OCI-LY3 (cell line): ENCODE measurements at regions not wholly inside any gene's neighbourhood (a gene's known extent, or its start where the extent isn't known, plus 50 kb on each side); places are given as distances from the start of the nearest gene placed in this dataset.

Experiments used
- H2AFZ ChIP-seq: fragments of 200-600, 300-600 bp; shearing (Covaris generic); 2 replicates; pipeline ENCODE4 v1.6.0; 2014; ENCODE audit warnings: antibody characterized with exemption, low read depth, low read length
- H3K27ac ChIP-seq: fragments of 200-600, 300-600 bp; sonication (generic); 2 replicates; pipeline ENCODE4 v1.5.1; 2014; ENCODE audit warnings: mild to moderate bottlenecking, low read length, moderate library complexity, mixed read lengths
- H3K27me3 ChIP-seq: fragments of 200-600, 300-600 bp; sonication (generic); 2 replicates; pipeline ENCODE4 v1.6.1; 2014; ENCODE audit warnings: low read depth, low read length, mixed read lengths
- H3K36me3 ChIP-seq: fragments of 200-600, 300-600 bp; sonication (generic); replicated peaks from 2 replicates; pipeline ENCODE3; 2014; ENCODE audit warnings: low read depth, low read length, mixed read lengths
- H3K4me1 ChIP-seq: fragments of 300-600, 200-600 bp; sonication (generic); 2 replicates; pipeline ENCODE4 v1.6.1; 2014; ENCODE audit warnings: low read length, mixed read lengths
- H3K4me2 ChIP-seq: fragments of 200-600, 300-600 bp; sonication (generic); 2 replicates; pipeline ENCODE4 v1.6.1; 2014; ENCODE audit warnings: low read length, mixed read lengths
- H3K4me3 ChIP-seq: fragments of 300-600, 200-600 bp; sonication (generic); 2 replicates; pipeline ENCODE4 v1.5.1; 2014; ENCODE audit warnings: antibody characterized with exemption, mild to moderate bottlenecking, low read length, moderate library complexity
- H3K79me2 ChIP-seq: fragments of 300-600, 200-600 bp; shearing (Covaris generic); 2 replicates; pipeline ENCODE4 v1.6.1; 2014; ENCODE audit warnings: mild to moderate bottlenecking, low read length, mixed read lengths
- H3K9ac ChIP-seq: fragments of 300-600, 200-600 bp; shearing (Covaris generic); 2 replicates; pipeline ENCODE4 v1.6.0; 2014; ENCODE audit warnings: mild to moderate bottlenecking, low read length, moderate library complexity
- H3K9me3 ChIP-seq: fragments of 200-600, 300-600 bp; shearing (Covaris generic); 2 replicates; pipeline ENCODE4 v1.6.1; 2014; ENCODE audit warnings: low read length, mixed read lengths; ENCODE audit not compliant: insufficient read depth
- H4K20me1 ChIP-seq: fragments of 200-600, 300-600 bp; sonication (generic); 2 replicates; pipeline ENCODE4 v1.6.1; 2016; ENCODE audit warnings: low read length, mixed read lengths; ENCODE audit not compliant: insufficient read depth
- EZH2phosphoT487 ChIP-seq: fragments of 200-600 bp; shearing (Covaris generic); IDR thresholded peaks from 2 replicates; pipeline ENCODE4 v1.6.1; 2018; ENCODE audit warnings: antibody characterized with exemption, mixed run types, low read depth
- TF ChIP-seq, protein P1 (sequence below): fragments of 200-600, 300-600 bp; sonication (generic); IDR thresholded peaks from 2 replicates; pipeline ENCODE4 v1.5.1; 2014; ENCODE audit warnings: antibody characterized with exemption, low read length, low read depth

DNA sequence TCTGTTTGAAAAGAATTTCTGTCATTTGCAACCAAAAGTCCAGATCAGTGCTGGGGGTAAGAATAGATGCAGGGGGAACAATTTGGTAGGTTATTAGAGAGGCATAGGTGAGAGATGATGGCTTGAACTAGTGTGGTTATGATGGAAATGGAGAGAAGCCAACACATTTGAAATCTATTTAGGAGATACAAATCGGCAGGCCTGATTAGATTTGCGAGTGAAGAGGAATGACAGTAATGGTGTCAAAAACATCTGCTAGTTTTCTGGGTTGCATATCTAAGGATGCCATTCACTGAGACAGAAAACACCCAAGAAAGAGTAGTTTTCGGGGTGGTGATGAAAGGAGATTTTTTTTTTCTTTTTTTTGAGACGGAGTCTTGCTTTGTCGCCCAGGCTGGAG lies 138.1 kb downstream of the LMNTD1 start:
- Histone ChIP-seq H3K9me3 (no peaks in the 10 kb centered on the region), H3K9ac (no peak overlapping the region), H2AFZ (no peak overlapping the region), H4K20me1 (no peaks in the 10 kb centered on the region), H3K79me2 (no peaks in the 10 kb centered on the region), H3K27me3 (no peaks in the 10 kb centered on the region), H3K4me1 (peaks cover 7% of the 10 kb centered on the region; the same call in 1 of the 2 replicates), H3K4me2 (no peak overlapping the region), H3K36me3 (no peaks in the 10 kb centered on the region), H3K27ac (no peak overlapping the region), H3K4me3 (no peak overlapping the region)
- no peak for TF ChIP-seq EZH2phosphoT487
- TF ChIP-seq, protein P1, sequence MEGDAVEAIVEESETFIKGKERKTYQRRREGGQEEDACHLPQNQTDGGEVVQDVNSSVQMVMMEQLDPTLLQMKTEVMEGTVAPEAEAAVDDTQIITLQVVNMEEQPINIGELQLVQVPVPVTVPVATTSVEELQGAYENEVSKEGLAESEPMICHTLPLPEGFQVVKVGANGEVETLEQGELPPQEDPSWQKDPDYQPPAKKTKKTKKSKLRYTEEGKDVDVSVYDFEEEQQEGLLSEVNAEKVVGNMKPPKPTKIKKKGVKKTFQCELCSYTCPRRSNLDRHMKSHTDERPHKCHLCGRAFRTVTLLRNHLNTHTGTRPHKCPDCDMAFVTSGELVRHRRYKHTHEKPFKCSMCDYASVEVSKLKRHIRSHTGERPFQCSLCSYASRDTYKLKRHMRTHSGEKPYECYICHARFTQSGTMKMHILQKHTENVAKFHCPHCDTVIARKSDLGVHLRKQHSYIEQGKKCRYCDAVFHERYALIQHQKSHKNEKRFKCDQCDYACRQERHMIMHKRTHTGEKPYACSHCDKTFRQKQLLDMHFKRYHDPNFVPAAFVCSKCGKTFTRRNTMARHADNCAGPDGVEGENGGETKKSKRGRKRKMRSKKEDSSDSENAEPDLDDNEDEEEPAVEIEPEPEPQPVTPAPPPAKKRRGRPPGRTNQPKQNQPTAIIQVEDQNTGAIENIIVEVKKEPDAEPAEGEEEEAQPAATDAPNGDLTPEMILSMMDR, result no peak

DNA sequence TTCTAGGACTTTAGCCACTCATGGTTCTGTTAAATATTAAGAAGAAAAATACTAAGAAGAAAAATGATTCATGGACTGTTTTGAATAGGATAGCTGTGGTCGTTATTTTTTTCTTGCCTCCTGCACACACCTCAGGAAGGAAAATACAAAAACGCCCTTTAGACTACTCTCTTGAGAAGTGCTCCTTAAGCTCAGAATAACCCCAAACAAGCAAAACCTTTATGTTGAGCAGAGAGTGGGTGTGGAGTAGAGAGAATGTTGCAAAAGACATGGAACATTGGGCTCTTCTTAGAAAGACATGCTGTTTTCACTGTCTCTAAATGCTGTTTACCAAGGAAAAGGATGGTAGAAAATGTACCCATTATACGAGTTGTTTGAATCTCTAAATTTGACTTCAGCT lies 140.3 kb downstream of the LMNTD1 start:
- no peaks in the 10 kb centered on the region for H3K27me3 ChIP-seq
- H3K9me3 ChIP-seq, result no peaks in the 10 kb centered on the region
- no peaks in the 10 kb centered on the region for H4K20me1 ChIP-seq
- no peaks in the 10 kb centered on the region for H3K79me2 ChIP-seq
- H3K9ac ChIP-seq, result no peak overlapping the region
- TF ChIP-seq, protein P1, result no peak
- no peak for TF ChIP-seq EZH2phosphoT487
- no peak overlapping the region for H3K27ac ChIP-seq
- no peaks in the 10 kb centered on the region for H3K36me3 ChIP-seq
- no peak overlapping the region for H3K4me3 ChIP-seq
- no peak overlapping the region for H2AFZ ChIP-seq
- no peak overlapping the region for H3K4me2 ChIP-seq
- H3K4me1 ChIP-seq, result peaks cover 7% of the 10 kb centered on the region; the same call in 1 of the 2 replicates

DNA sequence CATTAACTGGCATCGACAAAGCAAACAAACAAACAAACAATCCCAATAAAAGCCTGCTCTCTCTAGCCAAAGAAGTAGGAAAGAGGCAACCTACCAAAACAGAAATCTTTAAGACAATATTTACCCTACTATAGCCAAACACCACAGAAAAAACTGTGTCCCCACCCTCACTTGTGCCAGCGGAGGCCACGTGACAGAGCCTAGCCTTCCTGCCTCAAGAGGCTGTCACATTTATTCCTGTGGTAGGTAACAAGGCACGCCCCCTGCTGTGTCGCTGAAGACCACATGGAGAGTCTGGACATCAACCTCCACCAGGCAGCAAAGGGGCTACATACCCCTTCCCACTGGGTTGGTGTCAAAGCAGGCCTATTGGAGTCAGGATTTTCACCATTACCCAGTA lies 148.1 kb downstream of the LMNTD1 start:
- Histone ChIP-seq H3K9me3 (no peaks in the 10 kb centered on the region), H3K27me3 (no peaks in the 10 kb centered on the region), H3K4me2 (no peak overlapping the region), H3K4me1 (no peaks in the 10 kb centered on the region), H3K27ac (no peak overlapping the region), H3K36me3 (no peaks in the 10 kb centered on the region), H3K4me3 (no peak overlapping the region), H4K20me1 (no peaks in the 10 kb centered on the region), H2AFZ (no peak overlapping the region), H3K79me2 (no peaks in the 10 kb centered on the region), H3K9ac (no peak overlapping the region)
- TF ChIP-seq, protein P1, result no peak
- no peak for TF ChIP-seq EZH2phosphoT487

- no peak overlapping the region for H3K27ac ChIP-seq
- no peaks in the 10 kb centered on the region for H3K36me3 ChIP-seq
- H3K79me2 ChIP-seq, result no peaks in the 10 kb centered on the region
These were observed 151.0 kb upstream of the KRAS start for GRCh38 chr12:25401547-25402345.

More at GRCh38 chr12:25401547-25402345, 151.0 kb upstream of the KRAS start:
- TF ChIP-seq, protein P1, result no peak
- TF ChIP-seq EZH2phosphoT487, result no peak
- H2AFZ ChIP-seq, result no peak overlapping the region
- no peaks in the 10 kb centered on the region for H3K4me1 ChIP-seq
- H3K27me3 ChIP-seq, result no peaks in the 10 kb centered on the region
- no peak overlapping the region for H3K9ac ChIP-seq
- no peaks in the 10 kb centered on the region for H4K20me1 ChIP-seq
- H3K4me3 ChIP-seq, result no peak overlapping the region
- no peaks in the 10 kb centered on the region for H3K9me3 ChIP-seq
- H3K4me2 ChIP-seq, result no peak overlapping the region
